Left ventricle myocardium inferior (tissue), 1 donor: ENCODE measurements at regions not wholly inside any gene's neighbourhood (a gene's known extent, or its start where the extent isn't known, plus 50 kb on each side); places are given as distances from the start of the nearest gene placed in this dataset.

ENCODE experiments used
- DNase-seq: peaks from one replicate; pipeline ENCODE4 v3.0.0-alpha.2; 2020
- H3K27ac ChIP-seq: fragments of 200-600 bp; replicated peaks from 2 replicates; pipeline ENCODE4 v1.8.0; 2021
- H3K27me3 ChIP-seq: fragments of 200-600 bp; 2 replicates; pipeline ENCODE4 v1.8.0; 2021; ENCODE audit warnings: low read depth
- H3K36me3 ChIP-seq: fragments of 200-600 bp; 2 replicates; pipeline ENCODE4 v1.8.0; 2021
- H3K4me1 ChIP-seq: fragments of 200-600 bp; 2 replicates; pipeline ENCODE4 v1.8.0; 2021
- H3K4me3 ChIP-seq: fragments of 200-600 bp; 2 replicates; pipeline ENCODE4 v1.8.0; 2021; ENCODE audit warnings: mild to moderate bottlenecking, moderate library complexity
- H3K9me3 ChIP-seq: fragments of 200-600 bp; replicated peaks from 2 replicates; pipeline ENCODE4 v1.8.0; 2021
- intact Hi-C: fragments of 100-400 bp; cut with micrococcal nuclease; formaldehyde crosslinking; loops from one replicate; pipeline ENCODE4 v1.11.0; 2022
- TF ChIP-seq, protein P1 (sequence below): fragments of 200-600 bp; IDR thresholded peaks from 2 replicates; pipeline ENCODE4 v1.8.0; 2021; ENCODE audit warnings: antibody characterized with exemption, mild to moderate bottlenecking, borderline replicate concordance
- donor health status: DM: no; HTN: yes; CAD: no; lungs with severe emphysema.

DNA sequence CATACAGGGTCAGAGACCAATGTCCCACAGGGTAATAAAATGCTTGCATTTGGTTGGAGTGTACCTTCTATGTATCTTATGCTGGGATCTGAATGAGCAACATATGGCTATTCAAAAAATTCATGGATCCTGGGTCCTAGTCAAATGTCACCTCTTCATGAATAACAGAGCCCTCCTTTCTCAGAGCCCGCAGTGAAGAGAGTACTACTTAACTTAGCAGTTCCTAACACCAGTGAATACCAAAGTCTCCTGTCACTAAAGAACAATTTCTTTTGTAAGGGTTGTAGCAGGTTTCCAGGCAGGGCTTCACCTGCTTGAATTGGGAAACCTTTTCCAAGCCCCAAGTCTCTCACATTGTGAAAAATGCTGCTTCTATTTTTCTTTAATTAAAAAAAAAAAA lies 483.0 kb upstream of the DEPDC1 start:
- intact Hi-C loops: no loop called here
- no peaks in the 10 kb centered on the region for H3K9me3 ChIP-seq
- no peak overlapping the region for H3K27ac ChIP-seq
- no peaks in the 10 kb centered on the region for H3K36me3 ChIP-seq
- no peaks in the 10 kb centered on the region for H3K4me1 ChIP-seq
- H3K4me3 ChIP-seq: no peak overlapping the region
- H3K27me3 ChIP-seq: no peaks in the 10 kb centered on the region
- DNase-seq: no peak
- TF ChIP-seq, protein P1, sequence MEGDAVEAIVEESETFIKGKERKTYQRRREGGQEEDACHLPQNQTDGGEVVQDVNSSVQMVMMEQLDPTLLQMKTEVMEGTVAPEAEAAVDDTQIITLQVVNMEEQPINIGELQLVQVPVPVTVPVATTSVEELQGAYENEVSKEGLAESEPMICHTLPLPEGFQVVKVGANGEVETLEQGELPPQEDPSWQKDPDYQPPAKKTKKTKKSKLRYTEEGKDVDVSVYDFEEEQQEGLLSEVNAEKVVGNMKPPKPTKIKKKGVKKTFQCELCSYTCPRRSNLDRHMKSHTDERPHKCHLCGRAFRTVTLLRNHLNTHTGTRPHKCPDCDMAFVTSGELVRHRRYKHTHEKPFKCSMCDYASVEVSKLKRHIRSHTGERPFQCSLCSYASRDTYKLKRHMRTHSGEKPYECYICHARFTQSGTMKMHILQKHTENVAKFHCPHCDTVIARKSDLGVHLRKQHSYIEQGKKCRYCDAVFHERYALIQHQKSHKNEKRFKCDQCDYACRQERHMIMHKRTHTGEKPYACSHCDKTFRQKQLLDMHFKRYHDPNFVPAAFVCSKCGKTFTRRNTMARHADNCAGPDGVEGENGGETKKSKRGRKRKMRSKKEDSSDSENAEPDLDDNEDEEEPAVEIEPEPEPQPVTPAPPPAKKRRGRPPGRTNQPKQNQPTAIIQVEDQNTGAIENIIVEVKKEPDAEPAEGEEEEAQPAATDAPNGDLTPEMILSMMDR: no peak

DNA sequence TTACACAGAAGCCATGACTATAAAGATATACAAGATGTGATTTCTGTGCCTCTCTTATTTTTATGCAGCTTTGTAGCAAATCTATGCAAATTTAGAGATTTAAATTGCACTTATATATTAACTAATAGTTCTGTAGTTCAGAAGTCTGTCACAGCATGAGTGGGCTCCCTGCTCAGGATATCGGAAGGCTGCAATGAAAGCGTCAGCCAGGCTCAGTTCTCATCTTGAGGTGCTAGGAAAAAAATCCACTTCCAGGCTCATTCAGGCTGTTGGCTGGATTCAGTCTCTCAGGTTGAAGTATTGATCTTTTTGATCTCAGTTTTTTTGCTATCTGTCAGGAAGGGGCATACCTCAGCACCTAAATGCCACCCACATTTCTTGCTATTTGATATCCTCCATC lies 487.4 kb upstream of the DEPDC1 start:
- H3K9me3 ChIP-seq: peaks cover 2% of the 10 kb centered on the region
- no peak overlapping the region for H3K27ac ChIP-seq
- intact Hi-C loops: no loop called here
- TF ChIP-seq, protein P1: no peak
- H3K27me3 ChIP-seq: no peaks in the 10 kb centered on the region
- H3K4me1 ChIP-seq: no peaks in the 10 kb centered on the region
- H3K4me3 ChIP-seq: no peak overlapping the region
- DNase-seq: no peak
- H3K36me3 ChIP-seq: no peaks in the 10 kb centered on the region

DNA sequence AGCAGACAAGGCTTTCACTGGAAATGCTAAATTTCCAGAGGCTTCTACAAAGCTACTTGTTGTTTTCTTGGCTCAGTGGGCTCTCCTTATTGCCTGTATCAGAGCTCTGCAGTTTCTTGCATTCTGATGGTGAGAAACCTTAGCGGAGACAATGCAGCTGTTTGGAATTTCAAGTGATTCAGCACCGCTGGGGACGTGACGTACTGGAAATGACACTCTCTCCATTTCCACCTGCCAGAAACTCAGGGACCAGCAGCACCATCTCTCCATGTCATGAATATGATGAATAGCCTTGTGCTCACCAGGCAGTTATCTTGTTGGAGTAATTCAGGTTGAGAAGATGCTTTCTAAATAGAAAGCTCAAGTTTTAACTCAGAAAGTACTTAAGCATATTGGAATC lies 497.2 kb upstream of the DEPDC1 start:
- H3K9me3 ChIP-seq: peaks cover 18% of the 10 kb centered on the region
- no peaks in the 10 kb centered on the region for H3K36me3 ChIP-seq
- intact Hi-C loops: no loop called here
- no peaks in the 10 kb centered on the region for H3K27me3 ChIP-seq
- no peak overlapping the region for H3K4me3 ChIP-seq
- H3K4me1 ChIP-seq: no peaks in the 10 kb centered on the region
- no peak for DNase-seq
- H3K27ac ChIP-seq: no peak overlapping the region
- TF ChIP-seq, protein P1: no peak

DNA sequence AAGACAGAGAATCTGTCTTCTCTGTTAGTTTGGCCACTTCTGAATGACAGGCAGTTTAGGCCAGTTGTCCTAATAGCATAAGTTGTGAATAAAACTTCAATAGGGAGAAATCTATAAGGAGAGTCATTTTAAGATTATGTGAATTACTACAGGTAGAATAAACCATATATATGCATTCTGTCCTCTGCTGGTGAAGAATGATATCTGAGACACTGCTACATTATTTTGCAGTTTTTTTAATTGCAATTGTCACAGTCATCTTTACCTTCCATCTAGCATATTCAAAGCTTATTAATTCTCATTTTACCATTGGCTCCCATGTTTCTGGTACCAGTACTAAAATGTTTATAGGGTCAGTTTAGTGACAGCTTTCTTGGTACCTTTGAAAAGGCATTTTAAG lies 519.6 kb upstream of the DEPDC1 start:
- no peak overlapping the region for H3K27ac ChIP-seq
- intact Hi-C loops: no loop called here
- no peaks in the 10 kb centered on the region for H3K4me1 ChIP-seq
- no peak overlapping the region for H3K4me3 ChIP-seq
- H3K9me3 ChIP-seq: peaks cover 17% of the 10 kb centered on the region
- H3K36me3 ChIP-seq: no peaks in the 10 kb centered on the region
- no peaks in the 10 kb centered on the region for H3K27me3 ChIP-seq
- TF ChIP-seq, protein P1: no peak
- DNase-seq: no peak

DNA sequence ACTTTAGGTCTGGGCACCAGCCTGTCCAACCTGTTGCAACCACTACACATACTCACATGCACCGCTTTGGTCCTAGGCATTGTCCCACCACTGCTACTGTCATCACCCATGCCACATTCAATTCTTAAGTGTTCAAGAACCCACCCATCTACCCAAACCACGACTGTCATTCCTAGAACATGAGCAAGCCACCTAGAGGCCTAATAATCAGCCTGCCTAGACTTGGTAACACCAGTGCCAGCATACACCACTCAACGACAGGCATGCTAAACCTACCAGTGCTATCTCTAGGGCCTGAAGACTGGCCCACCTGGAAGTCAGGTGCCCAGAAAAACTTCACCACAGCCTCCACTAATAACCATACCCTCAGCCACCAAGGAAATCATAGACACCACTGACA lies 532.8 kb upstream of the DEPDC1 start:
- H3K27me3 ChIP-seq: no peaks in the 10 kb centered on the region
- no peak for DNase-seq
- peaks cover 48% of the 10 kb centered on the region for H3K9me3 ChIP-seq
- intact Hi-C loops: no loop called here
- TF ChIP-seq, protein P1: no peak
- H3K4me1 ChIP-seq: no peaks in the 10 kb centered on the region
- H3K36me3 ChIP-seq: no peaks in the 10 kb centered on the region
- no peak overlapping the region for H3K4me3 ChIP-seq
- no peak overlapping the region for H3K27ac ChIP-seq

DNA sequence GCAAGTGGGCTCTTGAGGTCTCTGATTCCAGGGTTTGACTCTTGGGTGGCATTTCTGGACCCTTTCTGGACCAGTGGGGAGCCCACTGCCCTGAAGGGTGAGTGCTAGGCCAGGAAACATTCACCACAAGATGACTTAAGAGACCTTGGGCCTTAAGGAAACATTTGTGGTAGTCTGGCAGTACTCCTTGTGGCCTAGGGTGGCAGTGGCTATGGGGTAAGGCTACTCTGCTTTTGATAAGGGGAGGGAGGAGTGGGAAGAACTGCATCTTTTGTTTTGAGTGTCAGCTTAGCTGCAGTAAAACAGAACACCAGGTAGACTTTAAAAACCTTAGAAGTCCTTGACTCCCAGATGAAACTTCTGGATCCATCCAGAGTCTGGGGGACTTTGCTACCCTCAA lies 529.3 kb upstream of the LRRC7 start:
- Histone ChIP-seq H3K27ac (no peak overlapping the region), H3K4me3 (no peak overlapping the region), H3K36me3 (no peaks in the 10 kb centered on the region), H3K27me3 (no peaks in the 10 kb centered on the region), H3K9me3 (peaks cover 63% of the 10 kb centered on the region), H3K4me1 (no peaks in the 10 kb centered on the region)
- intact Hi-C loops: no loop called here
- no peak for DNase-seq
- TF ChIP-seq, protein P1: no peak
